Activated CD8-positive, alpha-beta T cell treated with anti-CD3 and anti-CD28 coated beads for 36 hours (primary cell): ENCODE measurements at regions not wholly inside any gene's neighbourhood (a gene's known extent, or its start where the extent isn't known, plus 50 kb on each side); places are given as distances from the start of the nearest gene placed in this dataset.

Experiments used
- ATAC-seq: fragments of 200-7000 bp; cut with Tn5 transposase; one replicate; pipeline ENCODE4 v1.10.0; 2021; ENCODE audit warnings: mild to moderate bottlenecking, moderate library complexity
- CTCF ChIA-PET: fragments of 350-600 bp; sonication (Branson Sonifier 250); formaldehyde crosslinking; loops from one replicate; lab custom pipeline; 2021; ENCODE audit warnings: antibody characterized with exemption; lab: Charles Lee
- POLR2A ChIA-PET: fragments of 350-600 bp; sonication (Branson Sonifier 250); formaldehyde crosslinking; loops from one replicate; lab custom pipeline; 2021; ENCODE audit warnings: antibody characterized with exemption; lab: Charles Lee
- DNase-seq: peaks from one replicate; pipeline ENCODE4 v3.0.0-alpha.2; 2020
- H3K27ac Mint-ChIP-seq: one replicate; pipeline ENCODE4 v1.8.0; 2021; ENCODE audit warnings: mild to moderate bottlenecking, mixed read lengths
- H3K27me3 Mint-ChIP-seq: one replicate; pipeline ENCODE4 v1.8.0; 2021; ENCODE audit warnings: mixed read lengths
- H3K36me3 Mint-ChIP-seq: one replicate; pipeline ENCODE4 v1.8.0; 2021; ENCODE audit warnings: low read depth, mixed read lengths
- H3K4me1 Mint-ChIP-seq: one replicate; pipeline ENCODE4 v1.8.0; 2021; ENCODE audit warnings: low read depth, mixed read lengths
- H3K4me3 Mint-ChIP-seq: one replicate; pipeline ENCODE4 v1.8.0; 2021; ENCODE audit warnings: mild to moderate bottlenecking, moderate library complexity, mixed read lengths
- H3K9me3 Mint-ChIP-seq: one replicate; pipeline ENCODE4 v1.8.0; 2021; ENCODE audit warnings: mixed read lengths
- intact Hi-C: fragments of 100-400 bp; cut with micrococcal nuclease; formaldehyde crosslinking; loops from one replicate; pipeline ENCODE4 v1.10.0; 2022
- TF ChIP-seq, protein P1 (sequence below): fragments of 200-600 bp; IDR thresholded peaks from one replicate; pipeline ENCODE4 v1.8.0; 2022; ENCODE audit warnings: antibody characterized with exemption, mild to moderate bottlenecking

DNA sequence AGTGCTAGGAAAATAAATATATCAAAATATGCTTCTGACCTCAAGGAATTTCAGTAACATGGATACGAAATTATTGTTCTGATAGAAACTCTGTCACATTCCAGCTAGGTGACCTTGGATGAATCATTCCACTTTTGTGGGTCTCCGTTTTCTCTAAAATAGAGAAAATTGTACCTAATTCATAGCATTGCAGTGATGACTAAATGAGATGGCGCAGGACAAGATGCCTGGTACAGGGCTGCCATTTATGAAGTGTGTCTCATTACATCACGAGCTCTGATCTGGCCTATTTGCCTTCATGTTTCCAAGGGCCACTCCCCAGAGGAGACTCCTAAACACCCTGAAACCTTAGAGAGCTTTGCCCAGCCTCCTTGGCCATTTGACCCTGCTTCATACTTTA is 480.0 kb upstream of the USP24 start:
- TF ChIP-seq, protein P1, sequence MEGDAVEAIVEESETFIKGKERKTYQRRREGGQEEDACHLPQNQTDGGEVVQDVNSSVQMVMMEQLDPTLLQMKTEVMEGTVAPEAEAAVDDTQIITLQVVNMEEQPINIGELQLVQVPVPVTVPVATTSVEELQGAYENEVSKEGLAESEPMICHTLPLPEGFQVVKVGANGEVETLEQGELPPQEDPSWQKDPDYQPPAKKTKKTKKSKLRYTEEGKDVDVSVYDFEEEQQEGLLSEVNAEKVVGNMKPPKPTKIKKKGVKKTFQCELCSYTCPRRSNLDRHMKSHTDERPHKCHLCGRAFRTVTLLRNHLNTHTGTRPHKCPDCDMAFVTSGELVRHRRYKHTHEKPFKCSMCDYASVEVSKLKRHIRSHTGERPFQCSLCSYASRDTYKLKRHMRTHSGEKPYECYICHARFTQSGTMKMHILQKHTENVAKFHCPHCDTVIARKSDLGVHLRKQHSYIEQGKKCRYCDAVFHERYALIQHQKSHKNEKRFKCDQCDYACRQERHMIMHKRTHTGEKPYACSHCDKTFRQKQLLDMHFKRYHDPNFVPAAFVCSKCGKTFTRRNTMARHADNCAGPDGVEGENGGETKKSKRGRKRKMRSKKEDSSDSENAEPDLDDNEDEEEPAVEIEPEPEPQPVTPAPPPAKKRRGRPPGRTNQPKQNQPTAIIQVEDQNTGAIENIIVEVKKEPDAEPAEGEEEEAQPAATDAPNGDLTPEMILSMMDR: no peak
- Mint-ChIP-seq H3K36me3 (no peaks in the 10 kb centered on the region), H3K9me3 (no peaks in the 10 kb centered on the region), H3K4me1 (no peaks in the 10 kb centered on the region), H3K27ac (no peak overlapping the region), H3K27me3 (peaks cover 4% of the 10 kb centered on the region), H3K4me3 (no peak overlapping the region)
- intact Hi-C loops: no loop called here
- POLR2A ChIA-PET: no interaction called here
- no peak for DNase-seq
- no peak for ATAC-seq
- CTCF ChIA-PET: no interaction called here

DNA sequence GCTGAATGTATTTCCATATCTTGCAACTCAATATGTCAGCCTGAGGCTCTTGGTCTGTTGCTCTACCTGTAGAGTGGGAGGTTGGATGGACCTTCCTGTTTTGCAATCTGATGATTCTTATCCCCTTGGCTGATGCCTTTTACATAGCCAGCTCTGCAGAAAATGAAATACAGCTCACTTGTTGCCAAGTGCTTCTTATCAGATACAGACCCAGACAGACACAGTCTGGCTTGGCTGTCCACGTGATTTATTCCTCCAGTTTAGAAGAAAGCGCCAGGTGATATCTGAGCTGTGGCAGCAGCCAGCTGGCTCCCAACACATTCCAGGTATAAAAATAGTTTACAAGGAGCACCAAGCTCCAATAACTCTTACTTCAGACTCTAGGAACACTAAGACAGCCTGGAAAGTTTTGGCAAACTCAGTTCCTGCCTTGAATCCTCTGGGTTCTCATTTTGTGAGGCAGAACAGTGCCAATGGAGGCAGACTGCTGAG is 479.2 kb upstream of the USP24 start:
- Mint-ChIP-seq H3K27ac (no peak overlapping the region), H3K36me3 (no peaks in the 10 kb centered on the region), H3K9me3 (no peaks in the 10 kb centered on the region), H3K27me3 (peaks cover 4% of the 10 kb centered on the region), H3K4me1 (no peaks in the 10 kb centered on the region), H3K4me3 (no peak overlapping the region)
- intact Hi-C loops: no loop called here
- ChIA-PET CTCF (no interaction called here), POLR2A (no interaction called here)
- ATAC-seq (no peak), DNase-seq (no peak)
- TF ChIP-seq, protein P1: no peak

DNA sequence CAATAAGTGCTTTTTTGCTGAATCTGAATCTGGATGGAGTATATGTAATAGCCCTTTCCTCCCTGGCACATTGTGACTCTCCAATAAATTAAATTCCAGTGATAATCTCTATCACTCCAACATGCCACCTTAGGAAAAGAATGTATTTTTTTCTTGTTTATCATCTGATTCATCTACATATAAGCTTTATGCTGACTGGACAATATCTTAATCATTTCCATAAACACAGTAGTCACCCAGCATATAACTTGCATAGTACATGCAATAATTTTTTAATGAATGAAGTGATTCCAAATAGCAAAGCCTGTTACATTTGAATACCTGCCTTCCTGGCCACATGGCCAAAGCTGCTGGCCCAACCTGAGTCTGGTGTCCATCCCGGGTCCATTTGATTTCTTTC is 477.6 kb upstream of the USP24 start:
- DNase-seq: no peak
- no peak for ATAC-seq
- intact Hi-C loops: no loop called here
- CTCF ChIA-PET: interaction anchor here (1.5 kb wide), 1 partner anchor 10 kb away, joined by 3 read pairs; no protein-coding TSS in a partner anchor
- Mint-ChIP-seq H3K4me3 (no peak overlapping the region), H3K27me3 (peaks cover 7% of the 10 kb centered on the region), H3K9me3 (no peaks in the 10 kb centered on the region), H3K4me1 (no peaks in the 10 kb centered on the region), H3K27ac (no peak overlapping the region), H3K36me3 (no peaks in the 10 kb centered on the region)
- POLR2A ChIA-PET: no interaction called here
- TF ChIP-seq, protein P1: no peak

DNA sequence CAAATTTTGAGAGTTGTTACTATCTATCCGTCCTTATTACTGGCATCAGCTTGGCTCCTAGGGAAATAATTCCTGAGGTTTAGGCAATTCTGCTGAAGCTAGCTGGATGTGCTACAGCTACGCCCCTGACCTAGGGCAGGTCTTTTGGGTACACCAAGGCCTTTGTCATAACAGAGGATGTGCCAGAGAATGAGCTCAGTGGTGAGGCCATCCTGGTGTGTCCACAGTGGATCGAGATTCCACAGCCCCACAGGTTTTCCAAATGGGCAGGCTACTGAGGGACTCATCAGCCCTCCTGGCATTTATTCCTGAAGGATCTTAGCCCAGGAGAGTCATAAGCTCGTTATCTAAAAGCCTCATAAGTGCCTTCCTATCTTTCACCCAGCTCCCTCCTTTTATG is 475.2 kb upstream of the USP24 start:
- ChIA-PET POLR2A (no interaction called here), CTCF (no interaction called here)
- no peaks in the 10 kb centered on the region for H3K36me3 Mint-ChIP-seq
- peaks cover 10% of the 10 kb centered on the region for H3K27me3 Mint-ChIP-seq
- H3K4me1 Mint-ChIP-seq: no peaks in the 10 kb centered on the region
- intact Hi-C loops: no loop called here
- no peak overlapping the region for H3K27ac Mint-ChIP-seq
- H3K4me3 Mint-ChIP-seq: no peak overlapping the region
- no peaks in the 10 kb centered on the region for H3K9me3 Mint-ChIP-seq
- TF ChIP-seq, protein P1: no peak
- DNase-seq (no peak), ATAC-seq (no peak)

DNA sequence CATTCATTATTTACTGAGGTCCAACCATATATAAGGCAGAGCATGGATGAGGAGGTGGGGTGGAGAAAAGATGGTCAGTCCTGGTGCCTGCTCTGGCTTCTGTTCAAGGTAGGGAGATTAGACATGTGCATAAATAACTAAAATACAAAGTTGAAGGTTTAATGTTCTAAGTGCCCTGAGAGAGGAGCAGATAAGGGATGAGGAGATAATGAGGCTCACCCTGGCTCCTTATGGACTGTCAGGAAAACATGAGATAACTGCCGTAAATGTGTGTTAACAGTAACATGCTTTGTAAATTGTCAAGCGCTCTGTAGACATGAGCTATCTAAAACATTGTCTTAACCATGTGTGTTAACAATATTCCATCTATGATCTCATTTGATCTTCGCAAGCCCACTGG is 474.6 kb upstream of the USP24 start:
- TF ChIP-seq, protein P1: no peak
- Mint-ChIP-seq H3K4me3 (no peak overlapping the region), H3K36me3 (no peaks in the 10 kb centered on the region), H3K27ac (no peak overlapping the region), H3K9me3 (no peaks in the 10 kb centered on the region), H3K27me3 (peaks cover 10% of the 10 kb centered on the region), H3K4me1 (no peaks in the 10 kb centered on the region)
- no peak for DNase-seq
- ChIA-PET CTCF (no interaction called here), POLR2A (no interaction called here)
- no peak for ATAC-seq
- intact Hi-C loops: no loop called here
